ENCODE measurements at regions not wholly inside any gene's neighbourhood (a gene's known extent, or its start where the extent isn't known, plus 50 kb on each side); places are given as distances from the start of the nearest gene placed in this dataset.

- Histone ChIP-seq H2AFZ (ENCODE audit: low read depth) (no peak overlapping the region), H3K27ac (ENCODE audit: low read depth in 2 of 2, low read length in 1 of 2) (no peak overlapping the region), H3F3A (replicated peaks; ENCODE audit: insufficient read depth) (no peaks in the 10 kb centered on the region), H3K79me2 (ENCODE audit: insufficient read depth) (peaks cover 4% of the 10 kb centered on the region; the same call in 1 of the 2 replicates), H3K27me3 (ENCODE audit: insufficient read depth) (no peaks in the 10 kb centered on the region), H3K9me2 (no peaks in the 10 kb centered on the region), H3K9me3 (no peaks in the 10 kb centered on the region), H4K20me1 (ENCODE audit: insufficient read depth) (no peaks in the 10 kb centered on the region), H3K4me1 (ENCODE audit: control insufficient read depth in 1 of 2, insufficient read depth in 2 of 2, low read depth in 1 of 2, low read length in 1 of 2) (no peaks in the 10 kb centered on the region), H3K9ac (no peak overlapping the region), H3K4me3 (ENCODE audit: low read depth in 2 of 2, low read length in 1 of 2) (no peak overlapping the region), H3K36me3 (replicated peaks in 1 of 2; ENCODE audit: control insufficient read depth in 1 of 2, insufficient read depth in 2 of 2, low read length in 1 of 2) (no peaks in the 10 kb centered on the region), H3K4me2 (no peak overlapping the region)
- CTCF ChIA-PET: no interaction called here
- no peak for TF ChIP-seq GATA2 (CRISPR knock-in tag; IDR thresholded peaks at IDR 0.05)
- DNase-seq: no peak
- POLR2A ChIA-PET: no interaction called here
- WGBS (ENCODE audit: low lambda C conversion rate): 64% methylated on average over 5 of the region's 6 CpGs
Measured at GRCh38 chrX:10038585-10038984, 71.4 kb downstream of the CLDN34 start.

- Histone ChIP-seq H3K9ac (no peak overlapping the region), H3K9me3 (no peaks in the 10 kb centered on the region), H3K4me3 (ENCODE audit: low read depth in 2 of 2, low read length in 1 of 2) (no peak overlapping the region), H4K20me1 (ENCODE audit: insufficient read depth) (no peaks in the 10 kb centered on the region), H2AFZ (ENCODE audit: low read depth) (no peak overlapping the region), H3K9me2 (no peaks in the 10 kb centered on the region), H3F3A (replicated peaks; ENCODE audit: insufficient read depth) (no peaks in the 10 kb centered on the region), H3K4me1 (ENCODE audit: control insufficient read depth in 1 of 2, insufficient read depth in 2 of 2, low read depth in 1 of 2, low read length in 1 of 2) (no peaks in the 10 kb centered on the region), H3K27ac (ENCODE audit: low read depth in 2 of 2, low read length in 1 of 2) (no peak overlapping the region), H3K79me2 (ENCODE audit: insufficient read depth) (peaks cover 4% of the 10 kb centered on the region; the same call in 1 of the 2 replicates), H3K4me2 (no peak overlapping the region), H3K27me3 (ENCODE audit: insufficient read depth) (no peaks in the 10 kb centered on the region), H3K36me3 (replicated peaks in 1 of 2; ENCODE audit: control insufficient read depth in 1 of 2, insufficient read depth in 2 of 2, low read length in 1 of 2) (no peaks in the 10 kb centered on the region)
- 43% methylated on average over 8 of the region's 12 CpGs for WGBS (ENCODE audit: low lambda C conversion rate)
- no peak for DNase-seq
- ChIA-PET POLR2A (no interaction called here), CTCF (no interaction called here)
- TF ChIP-seq TCF12 (IDR thresholded peaks at IDR 0.05) (0 out of 2 replicates have a peak, but pooled peaks have one; percentile 15), JUND (IDR thresholded peaks at IDR 0.05) (no peak)
Measured at GRCh38 chrX:10039821-10040793, 72.9 kb downstream of the CLDN34 start.

- ChIA-PET CTCF (no interaction called here), POLR2A (no interaction called here)
- H3F3A ChIP-seq (replicated peaks; ENCODE audit: insufficient read depth): no peaks in the 10 kb centered on the region
- no peaks in the 10 kb centered on the region for H3K9me3 ChIP-seq
- no peak overlapping the region for H3K4me3 ChIP-seq (ENCODE audit: low read depth in 2 of 2, low read length in 1 of 2)
- H3K79me2 ChIP-seq (ENCODE audit: insufficient read depth): peaks cover 4% of the 10 kb centered on the region; the same call in 1 of the 2 replicates
- no peak overlapping the region for H3K9ac ChIP-seq
- WGBS (ENCODE audit: low lambda C conversion rate): 40% methylated on average over 5 of the region's 5 CpGs
- H3K36me3 ChIP-seq (replicated peaks in 1 of 2; ENCODE audit: control insufficient read depth in 1 of 2, insufficient read depth in 2 of 2, low read length in 1 of 2): no peaks in the 10 kb centered on the region
- H3K4me2 ChIP-seq: no peak overlapping the region
- no peak overlapping the region for H3K27ac ChIP-seq (ENCODE audit: low read depth in 2 of 2, low read length in 1 of 2)
- no peaks in the 10 kb centered on the region for H3K27me3 ChIP-seq (ENCODE audit: insufficient read depth)
- H2AFZ ChIP-seq (ENCODE audit: low read depth): no peak overlapping the region
- H3K4me1 ChIP-seq (ENCODE audit: control insufficient read depth in 1 of 2, insufficient read depth in 2 of 2, low read depth in 1 of 2, low read length in 1 of 2): no peaks in the 10 kb centered on the region
- DNase-seq: no peak
- H3K9me2 ChIP-seq: no peaks in the 10 kb centered on the region
- H4K20me1 ChIP-seq (ENCODE audit: insufficient read depth): no peaks in the 10 kb centered on the region
- TF ChIP-seq TEAD4 (IDR thresholded peaks at IDR 0.05; ENCODE audit: borderline replicate concordance, insufficient read depth) (no peak), REST (IDR thresholded peaks at IDR 0.05; ENCODE audit: low read depth, low read length) (no peak), TCF12 (IDR thresholded peaks at IDR 0.05) (no peak), FOSL2 (IDR thresholded peaks at IDR 0.05; ENCODE audit: borderline replicate concordance, low read depth) (no peak), ZBTB33 (IDR thresholded peaks at IDR 0.05; ENCODE audit: borderline replicate concordance, low read depth) (no peak), GABPA (IDR thresholded peaks at IDR 0.05; ENCODE audit: low read depth) (no peak), RXRA (IDR thresholded peaks at IDR 0.05; ENCODE audit: borderline replicate concordance, low read depth) (no peak), MEF2A (IDR thresholded peaks at IDR 0.05; ENCODE audit: borderline replicate concordance, low read depth) (no peak), NRF1 (IDR thresholded peaks at IDR 0.05; ENCODE audit: low read depth, low read length) (no peak), POLR2AphosphoS5 (IDR thresholded peaks at IDR 0.05; ENCODE audit: low read depth, low read length) (no peak), RFX5 (IDR thresholded peaks at IDR 0.05; ENCODE audit: low read length) (no peak), CTCF (IDR thresholded peaks at IDR 0.05) (no peak)
Measured at GRCh38 chrX:10040961-10041360, 73.8 kb downstream of the CLDN34 start.

Measured in SK-N-SH (cell line).